GM12874 (cell line): ENCODE measurements at regions not wholly inside any gene's neighbourhood (a gene's known extent, or its start where the extent isn't known, plus 50 kb on each side); places are given as distances from the start of the nearest gene placed in this dataset.

Source experiments
- CTCF ChIP-seq: IDR thresholded peaks from 2 replicates; pipeline ENCODE4 v1.5.1; 2011; ENCODE audit warnings: low read depth, mild to moderate bottlenecking, control low read depth, low read length, moderate library complexity; ENCODE audit not compliant: insufficient read depth

DNA sequence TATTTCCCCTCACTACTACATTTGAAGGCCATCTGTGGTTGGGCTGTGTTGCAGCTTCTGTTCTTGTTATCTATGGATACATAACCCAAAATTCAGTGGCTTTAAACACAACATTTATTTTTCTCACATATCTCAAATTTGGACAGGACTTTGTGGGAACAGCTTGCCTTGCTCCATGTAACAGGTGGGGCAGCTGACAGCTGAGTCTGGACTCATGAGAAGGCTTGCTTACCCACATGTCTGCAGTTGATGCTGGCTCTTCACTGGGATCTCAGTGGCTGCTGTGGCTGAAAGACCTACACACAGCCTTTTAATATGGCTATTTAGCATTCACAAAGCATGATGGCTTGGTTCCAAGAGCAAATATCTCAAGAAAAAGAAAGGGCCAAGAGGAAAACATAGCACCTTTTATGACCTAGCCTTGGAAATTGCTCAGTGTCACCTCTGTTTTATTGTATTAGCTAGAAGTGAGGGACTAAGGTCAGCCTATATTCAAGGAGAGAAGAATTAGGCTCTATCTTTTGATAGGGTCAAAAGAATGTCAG lies 296.8 kb upstream of the ZNF521 start:
- no peak for TF ChIP-seq CTCF

- TF ChIP-seq CTCF = no peak
These were observed 295.4 kb upstream of the ZNF521 start for GRCh38 chr18:25647404-25647803.

DNA sequence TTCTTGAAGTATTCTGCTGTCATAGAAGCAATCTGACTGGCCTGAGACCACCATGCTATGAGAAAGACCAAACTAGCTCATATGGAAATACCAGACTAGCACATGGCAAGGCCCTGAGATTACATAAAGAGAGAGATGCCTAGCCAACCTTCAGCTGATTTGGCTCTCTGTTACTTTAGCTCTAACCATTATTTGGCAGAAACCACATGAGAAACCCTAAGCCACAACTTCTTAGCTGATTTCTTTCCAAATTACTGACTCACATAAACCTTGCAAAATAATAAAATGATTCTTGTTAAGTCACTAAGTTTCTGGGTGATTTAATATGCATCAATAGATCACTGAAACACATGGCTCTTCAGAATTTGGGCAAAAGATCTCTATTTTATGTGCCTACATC lies 295.0 kb upstream of the ZNF521 start:
- no peak for TF ChIP-seq CTCF

- TF ChIP-seq CTCF = no peak
These were observed 287.6 kb upstream of the ZNF521 start for GRCh38 chr18:25639596-25639995.

GRCh38 chr18:25633563-25633962 lies 281.6 kb upstream of the ZNF521 start:
- TF ChIP-seq CTCF = no peak

- TF ChIP-seq CTCF = no peak
These were observed 278.7 kb upstream of the ZNF521 start for GRCh38 chr18:25630682-25631081.

DNA sequence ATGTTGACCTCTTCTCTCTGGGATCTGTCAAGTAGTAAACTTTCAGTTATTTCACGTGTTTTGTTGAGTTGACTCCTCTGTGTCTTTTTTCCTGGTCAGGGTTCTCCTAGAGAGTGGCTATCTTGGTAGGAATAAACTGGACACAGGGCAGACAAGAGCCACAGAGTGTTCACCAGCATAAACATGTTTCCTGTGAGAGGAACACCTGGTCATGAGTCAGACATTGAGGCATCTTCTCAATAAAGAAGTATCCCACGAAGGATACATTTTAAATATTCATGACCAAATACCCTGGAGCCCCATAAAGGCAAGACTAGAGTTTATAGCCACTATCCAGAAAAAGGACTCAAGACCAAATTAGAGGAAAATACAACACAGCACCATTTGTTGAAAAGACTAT lies 269.7 kb upstream of the ZNF521 start:
- TF ChIP-seq CTCF = no peak
